Peyer's patch (tissue), 4 donors: ENCODE measurements at regions not wholly inside any gene's neighbourhood (a gene's known extent, or its start where the extent isn't known, plus 50 kb on each side); places are given as distances from the start of the nearest gene placed in this dataset.

ENCODE experiments used
- DNase-seq, 3 donors: peaks; one replicate each; pipeline ENCODE4 v3.0.0-alpha.2; 2017 to 2019
- H3K27ac ChIP-seq, 4 donors: fragments of 200-600 bp; sonication (generic); one replicate each; pipeline ENCODE4 v1.5.1; 2016 to 2019
- H3K27me3 ChIP-seq, 2 donors: fragments of 200-600 bp; sonication (generic); one replicate each; pipeline ENCODE4 v1.5.1; 2019
- H3K36me3 ChIP-seq, 3 donors: fragments of 200-600 bp; sonication (generic); one replicate each; pipeline ENCODE4 v1.5.1; 2016 to 2019
- H3K4me1 ChIP-seq, 4 donors: fragments of 200-600 bp; sonication (generic); one replicate each; pipeline ENCODE4 v1.5.1; 2016 to 2019
- H3K4me3 ChIP-seq, 4 donors: fragments of 200-600 bp; sonication (generic); 1 replicate in 3 of 4; 2 replicates in 1 of 4; pipeline ENCODE4 v1.5.1; 2016 to 2019; ENCODE audit warnings: mild to moderate bottlenecking in 1 of 4
- H3K9me3 ChIP-seq, 4 donors: fragments of 200-600 bp; sonication (generic); one replicate each; pipeline ENCODE4 v1.5.1; 2016 to 2019; ENCODE audit warnings: mild to moderate bottlenecking in 1 of 4
- POLR2A ChIP-seq, 2 donors: fragments of 450-650 bp; IDR thresholded peaks; one replicate each; pipeline ENCODE4 v1.5.1; 2017; ENCODE audit warnings: antibody characterized with exemption in 2 of 2, mild to moderate bottlenecking in 2 of 2, moderate library complexity in 2 of 2
- TF ChIP-seq, protein P1 (sequence below), 6 experiments: fragments of 450-650 bp in 4 of 6; fragments of 200-600 bp in 2 of 6; sonication (generic) in 1 of 6; IDR thresholded peaks; one replicate each; pipeline ENCODE4 v1.5.1; 2017 to 2019; ENCODE audit warnings: antibody characterized with exemption in 6 of 6, mild to moderate bottlenecking in 3 of 6, moderate library complexity in 1 of 6

DNA sequence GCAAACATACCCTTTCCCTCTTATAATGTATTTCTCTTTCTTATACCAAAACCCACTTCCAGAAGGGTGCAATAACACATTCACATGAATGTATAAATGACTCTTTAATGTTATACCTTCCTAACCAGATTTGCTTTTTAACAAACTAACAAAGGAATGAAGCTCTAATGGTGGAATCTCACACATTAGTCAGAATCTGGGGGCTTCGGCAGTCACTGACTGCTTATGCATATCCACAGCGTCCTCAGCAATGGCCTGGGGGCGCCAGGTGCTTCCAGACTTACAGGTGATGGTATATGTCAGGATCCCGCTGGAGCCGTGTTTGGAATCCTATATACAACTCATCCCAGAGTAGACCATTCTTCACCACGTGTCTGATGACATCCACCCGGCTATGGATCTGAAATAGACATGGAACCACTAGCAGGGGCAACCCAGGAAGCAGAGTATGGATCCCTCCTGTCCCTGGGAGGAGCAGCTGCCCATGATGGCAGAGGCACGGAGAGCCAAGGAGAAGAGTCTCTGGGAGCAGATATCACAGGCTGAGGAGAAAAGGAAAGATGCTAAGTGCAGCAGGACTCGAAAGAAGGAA is 150.8 kb upstream of the RIPOR2 start:
- no peaks in the 10 kb centered on the region for H3K27me3 ChIP-seq
- no peaks in the 10 kb centered on the region for H3K4me1 ChIP-seq
- DNase-seq = no peak
- no peaks in the 10 kb centered on the region for H3K36me3 ChIP-seq
- no peak overlapping the region for H3K4me3 ChIP-seq
- no peaks in the 10 kb centered on the region for H3K9me3 ChIP-seq
- H3K27ac ChIP-seq = peak overlapping the region in 2 of 4 donors; percentile 15 to 24
- TF ChIP-seq, protein P1, sequence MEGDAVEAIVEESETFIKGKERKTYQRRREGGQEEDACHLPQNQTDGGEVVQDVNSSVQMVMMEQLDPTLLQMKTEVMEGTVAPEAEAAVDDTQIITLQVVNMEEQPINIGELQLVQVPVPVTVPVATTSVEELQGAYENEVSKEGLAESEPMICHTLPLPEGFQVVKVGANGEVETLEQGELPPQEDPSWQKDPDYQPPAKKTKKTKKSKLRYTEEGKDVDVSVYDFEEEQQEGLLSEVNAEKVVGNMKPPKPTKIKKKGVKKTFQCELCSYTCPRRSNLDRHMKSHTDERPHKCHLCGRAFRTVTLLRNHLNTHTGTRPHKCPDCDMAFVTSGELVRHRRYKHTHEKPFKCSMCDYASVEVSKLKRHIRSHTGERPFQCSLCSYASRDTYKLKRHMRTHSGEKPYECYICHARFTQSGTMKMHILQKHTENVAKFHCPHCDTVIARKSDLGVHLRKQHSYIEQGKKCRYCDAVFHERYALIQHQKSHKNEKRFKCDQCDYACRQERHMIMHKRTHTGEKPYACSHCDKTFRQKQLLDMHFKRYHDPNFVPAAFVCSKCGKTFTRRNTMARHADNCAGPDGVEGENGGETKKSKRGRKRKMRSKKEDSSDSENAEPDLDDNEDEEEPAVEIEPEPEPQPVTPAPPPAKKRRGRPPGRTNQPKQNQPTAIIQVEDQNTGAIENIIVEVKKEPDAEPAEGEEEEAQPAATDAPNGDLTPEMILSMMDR (IDR thresholded peaks at IDR 0.05) = no peak
- TF ChIP-seq POLR2A (IDR thresholded peaks at IDR 0.05) = no peak

GRCh38 chr6:25088513-25088912 is 152.8 kb upstream of the RIPOR2 start:
- TF ChIP-seq, protein P1 (IDR thresholded peaks at IDR 0.05) = no peak
- TF ChIP-seq POLR2A (IDR thresholded peaks at IDR 0.05) = no peak
- H3K9me3 ChIP-seq = no peaks in the 10 kb centered on the region
- no peak for DNase-seq
- H3K4me3 ChIP-seq = no peak overlapping the region
- H3K27me3 ChIP-seq = no peaks in the 10 kb centered on the region
- no peaks in the 10 kb centered on the region for H3K36me3 ChIP-seq
- no peaks in the 10 kb centered on the region for H3K4me1 ChIP-seq
- H3K27ac ChIP-seq = peak overlapping the region in 1 of 4 donors; percentile 32

DNA sequence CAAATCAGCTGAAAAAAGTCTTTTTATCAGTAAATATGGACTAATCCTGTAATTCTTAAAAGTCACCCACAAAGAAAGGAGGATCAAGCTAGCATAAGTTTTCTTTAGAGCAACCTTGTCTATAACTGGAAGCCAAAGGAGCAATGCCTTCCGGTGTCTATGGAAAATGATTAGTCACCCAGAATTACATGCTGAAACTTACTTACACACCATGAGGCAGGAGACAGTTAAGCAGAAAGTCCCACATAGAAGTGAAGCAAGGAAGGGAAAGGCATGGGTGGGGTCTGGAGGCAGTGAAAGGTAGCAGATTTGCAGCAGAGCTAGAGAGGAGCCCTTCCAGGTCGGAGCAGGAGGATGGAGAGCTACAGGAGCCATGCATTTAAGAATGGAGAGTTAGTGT is 153.7 kb upstream of the RIPOR2 start:
- H3K9me3 ChIP-seq = no peaks in the 10 kb centered on the region
- no peaks in the 10 kb centered on the region for H3K4me1 ChIP-seq
- DNase-seq = no peak
- H3K4me3 ChIP-seq = no peak overlapping the region
- H3K36me3 ChIP-seq = no peaks in the 10 kb centered on the region
- H3K27me3 ChIP-seq = no peaks in the 10 kb centered on the region
- no peak overlapping the region for H3K27ac ChIP-seq
- TF ChIP-seq POLR2A (IDR thresholded peaks at IDR 0.05) = no peak
- TF ChIP-seq, protein P1 (IDR thresholded peaks at IDR 0.05) = no peak

DNA sequence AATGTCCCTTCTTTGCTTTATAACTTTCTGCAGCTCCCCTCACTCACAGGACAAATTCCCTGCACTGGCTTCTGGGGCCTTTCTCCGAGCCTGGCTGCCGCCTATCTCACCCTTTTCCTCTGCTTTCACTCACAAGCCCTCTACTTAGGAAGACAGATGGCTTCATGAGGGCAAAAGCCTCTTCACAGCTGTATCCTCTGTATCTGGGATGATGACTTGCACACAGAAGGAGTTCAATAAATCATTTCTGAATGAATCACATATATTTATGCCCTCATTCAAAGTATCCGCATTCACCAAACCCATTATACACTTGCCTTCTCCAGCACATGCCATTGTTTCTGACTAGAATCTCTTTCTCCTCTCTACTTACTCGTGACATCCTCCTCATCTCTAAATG is 159.0 kb upstream of the RIPOR2 start:
- no peaks in the 10 kb centered on the region for H3K27me3 ChIP-seq
- H3K9me3 ChIP-seq = no peaks in the 10 kb centered on the region
- no peak overlapping the region for H3K4me3 ChIP-seq
- H3K36me3 ChIP-seq = peaks cover 0 to 2% (median 0%) of the 10 kb centered on the region in 3 donors
- H3K4me1 ChIP-seq = no peaks in the 10 kb centered on the region
- no peak for DNase-seq
- no peak overlapping the region for H3K27ac ChIP-seq
- TF ChIP-seq POLR2A (IDR thresholded peaks at IDR 0.05) = no peak
- TF ChIP-seq, protein P1 (IDR thresholded peaks at IDR 0.05) = no peak

DNA sequence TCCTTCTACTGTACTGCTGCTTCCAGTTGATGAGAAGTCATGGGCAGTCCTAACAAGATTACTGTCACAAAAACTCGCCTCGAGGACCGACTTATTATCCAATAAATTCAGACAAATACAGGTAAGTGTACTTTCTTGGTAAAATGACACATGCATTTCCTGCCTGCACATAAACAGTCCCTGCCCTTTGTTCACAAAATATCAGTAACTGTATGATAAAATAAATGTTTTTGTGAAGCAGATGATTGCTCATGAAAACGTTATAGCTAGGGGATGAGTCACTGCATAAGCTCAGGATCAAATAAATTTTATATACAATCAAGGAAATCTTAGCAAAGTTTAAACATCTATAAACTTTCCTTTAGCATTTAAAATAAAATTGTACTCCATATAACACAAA is 164.5 kb upstream of the RIPOR2 start:
- H3K9me3 ChIP-seq = no peaks in the 10 kb centered on the region
- no peak overlapping the region for H3K27ac ChIP-seq
- no peak overlapping the region for H3K4me3 ChIP-seq

More for the DNA sequence above, 164.5 kb upstream of the RIPOR2 start:
- no peak for DNase-seq
- Histone ChIP-seq H3K27me3 (no peaks in the 10 kb centered on the region), H3K4me1 (no peaks in the 10 kb centered on the region), H3K36me3 (no peaks in the 10 kb centered on the region)
- TF ChIP-seq, protein P1 (IDR thresholded peaks at IDR 0.05) = no peak
- TF ChIP-seq POLR2A (IDR thresholded peaks at IDR 0.05) = no peak
